B cell (primary cell): ENCODE measurements at regions not wholly inside any gene's neighbourhood (a gene's known extent, or its start where the extent isn't known, plus 50 kb on each side); places are given as distances from the start of the nearest gene placed in this dataset.

Experiments used
- EZH2 ChIP-seq: IDR thresholded peaks from 2 replicates; pipeline ENCODE4 v1.6.1; 2012; ENCODE audit warnings: borderline replicate concordance, low read depth, mild to moderate bottlenecking, moderate library complexity, low read length; ENCODE audit not compliant: insufficient read depth, poor library complexity, severe bottlenecking
- TF ChIP-seq, protein P1 (sequence below): fragments of 200-600 bp; IDR thresholded peaks from one replicate; pipeline ENCODE4 v1.8.0; 2022; ENCODE audit warnings: antibody characterized with exemption, mild to moderate bottlenecking

DNA sequence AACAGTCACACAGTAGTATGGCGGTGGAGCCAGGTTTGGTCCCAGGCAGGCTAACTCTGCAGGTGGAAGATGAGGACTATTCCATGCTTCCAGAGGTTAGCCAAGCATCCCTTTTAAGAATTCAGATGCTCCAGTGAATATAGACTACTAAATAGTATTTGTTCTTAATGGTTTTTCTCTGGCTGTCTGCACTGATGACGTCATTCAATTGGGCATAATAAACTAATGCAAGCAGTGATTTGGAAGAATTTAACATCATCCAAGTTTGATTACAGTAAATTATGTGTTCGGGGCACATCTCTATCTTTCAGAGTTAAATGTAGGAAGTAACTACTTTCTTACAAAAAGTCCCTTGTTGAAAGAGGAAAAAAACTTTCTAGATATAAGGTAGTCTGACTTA lies 78.8 kb upstream of the RND3 start:
- TF ChIP-seq, protein P1, sequence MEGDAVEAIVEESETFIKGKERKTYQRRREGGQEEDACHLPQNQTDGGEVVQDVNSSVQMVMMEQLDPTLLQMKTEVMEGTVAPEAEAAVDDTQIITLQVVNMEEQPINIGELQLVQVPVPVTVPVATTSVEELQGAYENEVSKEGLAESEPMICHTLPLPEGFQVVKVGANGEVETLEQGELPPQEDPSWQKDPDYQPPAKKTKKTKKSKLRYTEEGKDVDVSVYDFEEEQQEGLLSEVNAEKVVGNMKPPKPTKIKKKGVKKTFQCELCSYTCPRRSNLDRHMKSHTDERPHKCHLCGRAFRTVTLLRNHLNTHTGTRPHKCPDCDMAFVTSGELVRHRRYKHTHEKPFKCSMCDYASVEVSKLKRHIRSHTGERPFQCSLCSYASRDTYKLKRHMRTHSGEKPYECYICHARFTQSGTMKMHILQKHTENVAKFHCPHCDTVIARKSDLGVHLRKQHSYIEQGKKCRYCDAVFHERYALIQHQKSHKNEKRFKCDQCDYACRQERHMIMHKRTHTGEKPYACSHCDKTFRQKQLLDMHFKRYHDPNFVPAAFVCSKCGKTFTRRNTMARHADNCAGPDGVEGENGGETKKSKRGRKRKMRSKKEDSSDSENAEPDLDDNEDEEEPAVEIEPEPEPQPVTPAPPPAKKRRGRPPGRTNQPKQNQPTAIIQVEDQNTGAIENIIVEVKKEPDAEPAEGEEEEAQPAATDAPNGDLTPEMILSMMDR, result no peak
- no peak for TF ChIP-seq EZH2
